ENCODE measurements at regions not wholly inside any gene's neighbourhood (a gene's known extent, or its start where the extent isn't known, plus 50 kb on each side); places are given as distances from the start of the nearest gene placed in this dataset.
A peak's percentile ranks its signal among the peaks of the same experiment; 100 is the strongest.

- H3K4me3 ChIP-seq (ENCODE audit: low read length), result no peak overlapping the region
- DNase-seq (ENCODE audit: low read depth, low spot score), result no peak
These were observed 55.6 kb upstream of the CCDC85A start for GRCh38 chr2:56128235-56128634.

GRCh38 chr2:56130463-56131070, 53.2 kb upstream of the CCDC85A start:
- DNase-seq (ENCODE audit: low read depth, low spot score), result peak; percentile 31
- no peak overlapping the region for H3K4me3 ChIP-seq (ENCODE audit: low read length)

GRCh38 chr2:56132138-56132537, 51.7 kb upstream of the CCDC85A start:
- H3K4me3 ChIP-seq (ENCODE audit: low read length), result no peak overlapping the region
- peak; percentile 44 for DNase-seq (ENCODE audit: low read depth, low spot score)

- H3K4me3 ChIP-seq (ENCODE audit: low read length), result no peak overlapping the region
- no peak for DNase-seq (ENCODE audit: low read depth, low spot score)
These were observed 50.3 kb upstream of the CCDC85A start for GRCh38 chr2:56133441-56133840.

- no peak for DNase-seq (ENCODE audit: low read depth, low spot score)
- H3K4me3 ChIP-seq (ENCODE audit: low read length), result no peak overlapping the region
These were observed 49.7 kb upstream of the CCDC85A start for GRCh38 chr2:56133931-56134629.

All from Jurkat, Clone E6-1 (cell line).